Kidney epithelial cell (primary cell): ENCODE measurements at regions not wholly inside any gene's neighbourhood (a gene's known extent, or its start where the extent isn't known, plus 50 kb on each side); places are given as distances from the start of the nearest gene placed in this dataset.

Experiments
- DNase-seq: peaks from one replicate; pipeline ENCODE4 v3.0.0-alpha.2; 2010; ENCODE audit warnings: low read depth
- H3K27me3 ChIP-seq: 2 replicates; pipeline ENCODE4 v1.6.0; 2011; ENCODE audit warnings: low read length; ENCODE audit not compliant: control insufficient read depth, insufficient read depth
- H3K36me3 ChIP-seq: 2 replicates; pipeline ENCODE4 v1.5.1; 2011; ENCODE audit warnings: low read length; ENCODE audit not compliant: control insufficient read depth, insufficient read depth
- H3K4me3 ChIP-seq: 2 replicates; pipeline ENCODE4 v1.5.1; 2011; ENCODE audit warnings: low read depth, mild to moderate bottlenecking, control low read depth, low read length
- TF ChIP-seq, protein P1 (sequence below): IDR thresholded peaks from 2 replicates; pipeline ENCODE4 v1.5.1; 2011; ENCODE audit warnings: mild to moderate bottlenecking, moderate library complexity, low read length, control low read depth, inconsistent platforms; ENCODE audit not compliant: insufficient read depth, poor library complexity, severe bottlenecking

DNA sequence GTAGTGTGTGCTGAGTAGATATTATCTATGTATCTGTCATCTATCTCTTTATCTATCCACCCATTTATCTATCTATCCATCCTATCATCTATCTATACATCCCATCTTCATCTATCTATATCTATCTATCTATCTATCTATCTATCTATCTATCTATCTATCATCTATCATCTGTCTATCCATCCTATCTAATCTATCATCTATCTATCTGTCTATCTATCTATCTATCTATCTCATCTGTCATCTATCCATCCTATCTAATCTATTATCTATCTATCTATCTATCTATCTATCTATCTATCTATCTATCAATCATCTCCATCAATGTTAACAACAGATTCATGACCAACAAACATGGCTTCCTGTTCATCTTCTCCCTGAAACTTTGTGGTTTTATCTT, 90.5 kb upstream of the SLC24A3 start:
- TF ChIP-seq, protein P1, sequence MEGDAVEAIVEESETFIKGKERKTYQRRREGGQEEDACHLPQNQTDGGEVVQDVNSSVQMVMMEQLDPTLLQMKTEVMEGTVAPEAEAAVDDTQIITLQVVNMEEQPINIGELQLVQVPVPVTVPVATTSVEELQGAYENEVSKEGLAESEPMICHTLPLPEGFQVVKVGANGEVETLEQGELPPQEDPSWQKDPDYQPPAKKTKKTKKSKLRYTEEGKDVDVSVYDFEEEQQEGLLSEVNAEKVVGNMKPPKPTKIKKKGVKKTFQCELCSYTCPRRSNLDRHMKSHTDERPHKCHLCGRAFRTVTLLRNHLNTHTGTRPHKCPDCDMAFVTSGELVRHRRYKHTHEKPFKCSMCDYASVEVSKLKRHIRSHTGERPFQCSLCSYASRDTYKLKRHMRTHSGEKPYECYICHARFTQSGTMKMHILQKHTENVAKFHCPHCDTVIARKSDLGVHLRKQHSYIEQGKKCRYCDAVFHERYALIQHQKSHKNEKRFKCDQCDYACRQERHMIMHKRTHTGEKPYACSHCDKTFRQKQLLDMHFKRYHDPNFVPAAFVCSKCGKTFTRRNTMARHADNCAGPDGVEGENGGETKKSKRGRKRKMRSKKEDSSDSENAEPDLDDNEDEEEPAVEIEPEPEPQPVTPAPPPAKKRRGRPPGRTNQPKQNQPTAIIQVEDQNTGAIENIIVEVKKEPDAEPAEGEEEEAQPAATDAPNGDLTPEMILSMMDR, result no peak
- DNase-seq, result no peak
- H3K4me3 ChIP-seq, result no peak overlapping the region
- no peaks in the 10 kb centered on the region for H3K27me3 ChIP-seq
- H3K36me3 ChIP-seq, result no peaks in the 10 kb centered on the region

DNA sequence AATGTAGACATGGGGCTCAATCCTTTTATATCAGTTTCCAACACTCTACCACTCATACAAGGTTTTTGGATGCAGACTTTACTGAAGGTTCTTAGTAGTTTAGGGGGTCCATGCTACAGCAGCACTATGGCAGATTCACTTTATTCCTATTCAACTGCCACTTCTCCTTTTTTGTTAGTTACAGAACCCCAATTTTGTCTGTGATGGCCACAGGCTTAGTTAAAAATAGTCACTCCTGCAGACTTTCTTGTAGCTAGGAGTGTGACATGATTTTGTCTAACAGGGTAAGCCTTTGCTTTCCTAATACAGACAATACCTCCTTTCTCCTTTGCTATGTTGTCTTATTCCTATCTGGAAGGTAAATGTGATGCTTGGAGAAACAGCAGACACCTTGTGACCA, 90.0 kb upstream of the SLC24A3 start:
- TF ChIP-seq, protein P1, result no peak
- Histone ChIP-seq H3K27me3 (no peaks in the 10 kb centered on the region), H3K36me3 (no peaks in the 10 kb centered on the region), H3K4me3 (no peak overlapping the region)
- DNase-seq, result no peak

DNA sequence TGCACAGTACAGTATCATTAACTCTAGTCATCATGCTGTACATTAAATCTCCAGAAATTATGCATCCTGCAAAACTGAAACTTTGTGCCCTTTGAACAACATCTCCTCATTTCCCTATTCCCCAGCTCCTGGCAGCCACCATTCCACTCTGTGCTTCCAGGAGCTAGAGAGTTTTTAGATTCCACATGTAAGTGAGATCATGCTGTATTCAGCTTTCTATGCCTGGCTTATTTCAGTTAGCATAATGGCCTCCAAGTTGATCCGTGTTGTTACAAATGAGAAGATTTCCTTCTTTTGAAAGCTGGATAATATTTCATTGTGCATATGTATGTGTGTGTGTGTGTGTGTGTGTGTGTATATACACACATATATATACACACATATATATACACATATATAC, 86.9 kb upstream of the SLC24A3 start:
- Histone ChIP-seq H3K4me3 (no peak overlapping the region), H3K36me3 (no peaks in the 10 kb centered on the region), H3K27me3 (no peaks in the 10 kb centered on the region)
- TF ChIP-seq, protein P1, result no peak
- no peak for DNase-seq

DNA sequence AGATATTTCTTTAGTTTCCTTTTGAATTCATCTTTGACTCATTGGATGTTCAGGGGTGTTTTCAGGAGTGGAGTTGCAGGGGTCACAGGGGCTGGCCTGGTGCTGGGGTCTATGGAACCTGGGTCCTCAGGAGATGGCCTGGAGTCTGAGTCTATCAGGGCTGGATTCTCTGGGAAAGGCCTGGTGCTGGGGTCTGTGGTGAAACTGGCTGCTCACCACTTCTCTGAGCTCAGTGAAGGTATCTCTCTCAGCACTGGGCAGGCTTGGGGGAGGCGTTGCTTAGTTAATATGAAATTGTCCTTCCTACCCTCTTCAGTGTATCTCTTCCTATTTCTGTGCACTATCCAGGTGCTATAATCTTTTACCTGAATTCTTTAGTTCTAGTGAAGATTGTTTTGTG, 83.1 kb upstream of the SLC24A3 start:
- no peak overlapping the region for H3K4me3 ChIP-seq
- H3K27me3 ChIP-seq, result no peaks in the 10 kb centered on the region
- H3K36me3 ChIP-seq, result no peaks in the 10 kb centered on the region
- DNase-seq, result no peak
- TF ChIP-seq, protein P1, result no peak

DNA sequence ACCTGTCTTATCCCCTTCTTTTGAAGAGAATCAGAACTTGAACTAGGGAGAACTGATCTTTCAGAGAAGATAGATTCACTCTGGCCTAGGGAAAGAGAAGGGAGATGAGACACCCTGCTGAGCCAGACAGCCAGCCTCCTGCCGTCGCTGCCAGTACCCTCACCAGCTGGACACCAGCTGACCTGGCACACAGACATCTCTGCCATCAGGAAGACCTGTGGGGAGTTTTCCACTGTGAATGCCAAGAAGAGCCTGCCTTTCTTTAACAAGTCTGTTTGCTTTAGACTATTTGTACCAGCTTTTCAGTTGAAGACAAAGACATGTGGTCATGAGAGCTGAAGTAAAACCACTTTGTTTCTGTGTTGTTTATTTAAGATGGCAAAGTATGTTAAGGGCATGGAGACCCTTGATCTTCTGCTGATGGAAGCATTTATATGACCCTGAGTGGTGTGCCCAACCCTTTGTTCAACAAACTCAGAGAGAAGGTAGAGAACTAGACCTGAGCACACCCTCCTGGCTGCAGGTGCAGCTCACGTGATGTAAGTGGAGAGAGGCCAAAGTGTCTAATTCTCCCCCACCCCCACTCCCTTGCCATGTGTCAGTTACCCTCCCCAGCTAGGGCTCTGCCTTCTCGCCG, 82.3 kb upstream of the SLC24A3 start:
- TF ChIP-seq, protein P1, result no peak
- no peaks in the 10 kb centered on the region for H3K27me3 ChIP-seq
- no peaks in the 10 kb centered on the region for H3K36me3 ChIP-seq
- no peak overlapping the region for H3K4me3 ChIP-seq
- no peak for DNase-seq

DNA sequence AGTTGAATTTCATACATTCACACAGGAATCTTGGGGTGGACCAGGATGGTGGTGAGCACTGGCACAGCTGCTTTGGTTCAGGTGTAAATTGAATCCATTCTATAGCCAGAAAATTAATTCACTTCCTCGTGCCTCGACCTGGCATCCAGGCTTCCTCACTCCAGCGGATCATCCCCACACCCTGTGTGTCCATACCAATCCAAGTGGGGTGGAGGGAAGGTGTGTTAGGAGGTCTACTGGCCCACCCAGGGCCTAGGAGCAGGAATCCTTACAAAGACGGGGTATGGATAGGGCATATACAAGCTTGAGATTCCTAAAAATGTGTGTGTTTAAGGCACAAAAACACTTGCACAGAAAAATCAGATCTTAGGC, 81.8 kb upstream of the SLC24A3 start:
- no peak overlapping the region for H3K4me3 ChIP-seq
- no peaks in the 10 kb centered on the region for H3K27me3 ChIP-seq
- H3K36me3 ChIP-seq, result no peaks in the 10 kb centered on the region
- DNase-seq, result no peak
- TF ChIP-seq, protein P1, result no peak
